IMR-90 (cell line): ENCODE measurements at regions not wholly inside any gene's neighbourhood (a gene's known extent, or its start where the extent isn't known, plus 50 kb on each side); places are given as distances from the start of the nearest gene placed in this dataset.
"Not testable (repeated sequence)": the region's sequence is repeated elsewhere in the genome, so short reads cannot be mapped to it uniquely, and the experiment has no call there.

Experiments used
- ATAC-seq: fragments of 200-7000 bp; cut with Tn5 transposase; 2 replicates; pipeline ENCODE4 v1.9.1; 2020; ENCODE audit warnings: low read depth, mild to moderate bottlenecking, moderate library complexity
- BruUV-seq: library from RNA; stranded (reverse); fragments of 400-500 nt; replicated peaks from 2 replicates; lab custom pipeline; 2021; lab: Mats Ljungman, UMichigan
- CTCF ChIA-PET: fragments of 300-600 bp; formaldehyde crosslinking; extraction: SDS; loops from one replicate; lab custom pipeline; 2021; ENCODE audit warnings: antibody characterized with exemption; lab: Yijun Ruan, JAX
- POLR2A ChIA-PET: fragments of 300-600 bp; sonication (Branson Sonifier 250); formaldehyde crosslinking; loops from one replicate; lab custom pipeline; 2022; ENCODE audit warnings: antibody characterized with exemption; ENCODE audit not compliant: unreplicated experiment; lab: Charles Lee
- DNase-seq: peaks from one replicate; pipeline ENCODE4 v3.0.0; 2013
- H2AFZ ChIP-seq: replicated peaks from 2 replicates; pipeline ENCODE3; 2013; ENCODE audit warnings: low read length, mild to moderate bottlenecking; ENCODE audit not compliant: poor library complexity
- H2AK5ac ChIP-seq: 2 replicates; pipeline ENCODE4 v1.6.1; 2013; ENCODE audit warnings: low read depth, low read length, inconsistent platforms
- H2AK9ac ChIP-seq: replicated peaks from 2 replicates; pipeline ENCODE3; 2013; ENCODE audit warnings: mild to moderate bottlenecking, low read depth, low read length, moderate library complexity; ENCODE audit not compliant: poor library complexity
- H2BK120ac ChIP-seq: 2 replicates; pipeline ENCODE4 v1.6.1; 2013; ENCODE audit warnings: low read depth, low read length, inconsistent platforms
- H2BK15ac ChIP-seq: 3 replicates; pipeline ENCODE4 v1.6.1; 2013; ENCODE audit warnings: low read depth, low read length, inconsistent platforms
- H2BK20ac ChIP-seq: 2 replicates; pipeline ENCODE4 v1.6.1; 2013; ENCODE audit warnings: low read depth, mild to moderate bottlenecking, inconsistent platforms, low read length, moderate library complexity
- H2BK5ac ChIP-seq: 2 replicates; pipeline ENCODE4 v1.6.1; 2013; ENCODE audit warnings: mild to moderate bottlenecking, low read depth, low read length, inconsistent platforms; ENCODE audit not compliant: poor library complexity, severe bottlenecking
- H3K14ac ChIP-seq: replicated peaks from 2 replicates; pipeline ENCODE4 v1.6.1; 2013; ENCODE audit warnings: low read depth, low read length, inconsistent platforms
- H3K18ac ChIP-seq: 2 replicates; pipeline ENCODE4 v1.6.1; 2013; ENCODE audit warnings: low read depth, low read length, control low read depth
- H3K23ac ChIP-seq: 2 replicates; pipeline ENCODE4 v1.6.1; 2013; ENCODE audit warnings: low read depth, low read length, inconsistent platforms
- H3K27ac ChIP-seq: 2 replicates; pipeline ENCODE4 v1.5.1; 2013; ENCODE audit warnings: mild to moderate bottlenecking, control low read depth, low read length; ENCODE audit not compliant: insufficient read depth
- H3K27me3 ChIP-seq: 2 replicates; pipeline ENCODE4 v1.6.1; 2013; ENCODE audit warnings: low read length; ENCODE audit not compliant: control insufficient read depth, insufficient read depth
- H3K36me3 ChIP-seq: 2 replicates; pipeline ENCODE4 v1.6.1; 2013; ENCODE audit warnings: low read length, mixed read lengths; ENCODE audit not compliant: control insufficient read depth, insufficient read depth
- H3K4ac ChIP-seq: 2 replicates; pipeline ENCODE4 v1.6.1; 2013; ENCODE audit warnings: low read depth, low read length, inconsistent platforms
- H3K4me1 ChIP-seq: 2 replicates; pipeline ENCODE4 v1.6.1; 2013; ENCODE audit warnings: low read length, mixed read lengths; ENCODE audit not compliant: control insufficient read depth, insufficient read depth
- H3K4me2 ChIP-seq: 2 replicates; pipeline ENCODE4 v1.6.1; 2013; ENCODE audit warnings: low read depth, mild to moderate bottlenecking, control low read depth, low read length, moderate library complexity
- H3K4me3 ChIP-seq: 2 replicates; pipeline ENCODE4 v1.5.1; 2013; ENCODE audit warnings: low read depth, mild to moderate bottlenecking, control low read depth, low read length, moderate library complexity; ENCODE audit not compliant: insufficient read depth
- H3K56ac ChIP-seq: 2 replicates; pipeline ENCODE4 v1.6.1; 2013; ENCODE audit warnings: low read length, inconsistent platforms; ENCODE audit not compliant: insufficient read depth; ENCODE audit errors: extremely low read depth
- H3K79me1 ChIP-seq, 2 experiments: 2 replicates each; pipeline ENCODE4 v1.6.1; 2013; ENCODE audit warnings: low read length in 2 of 2, inconsistent platforms in 1 of 2, low read depth in 1 of 2
- H3K9ac ChIP-seq: 2 replicates; pipeline ENCODE4 v1.6.1; 2013; ENCODE audit warnings: low read depth, low read length, control low read depth
- H3K9me1 ChIP-seq: 2 replicates; pipeline ENCODE4 v1.6.1; 2013; ENCODE audit warnings: low read length, inconsistent platforms; ENCODE audit not compliant: insufficient read depth
- H3K9me3 ChIP-seq: 2 replicates; pipeline ENCODE4 v1.6.1; 2013; ENCODE audit warnings: low read length; ENCODE audit not compliant: control insufficient read depth, insufficient read depth
- H4K20me1 ChIP-seq: 2 replicates; pipeline ENCODE4 v1.6.1; 2013; ENCODE audit warnings: low read length, inconsistent platforms; ENCODE audit not compliant: insufficient read depth
- H4K5ac ChIP-seq: 2 replicates; pipeline ENCODE4 v1.6.1; 2013; ENCODE audit warnings: mild to moderate bottlenecking, low read depth, low read length, control low read depth
- H4K8ac ChIP-seq, 2 experiments: 2 replicates each; pipeline ENCODE4 v1.6.1; 2013; ENCODE audit warnings: low read depth in 2 of 2, low read length in 2 of 2, control low read depth in 1 of 2, inconsistent platforms in 1 of 2
- H4K91ac ChIP-seq: 2 replicates; pipeline ENCODE4 v1.6.1; 2013; ENCODE audit warnings: low read depth, low read length, inconsistent platforms; ENCODE audit not compliant: insufficient read depth
- WGBS, 2 experiments: methylation state at CpG; one replicate each; pipeline versions ENCODE4 v1.1.5 to v1.1.7; 2013; ENCODE audit warnings: missing lambda C conversion rate in 2 of 2; ENCODE audit not compliant: insufficient read length in 1 of 2; ENCODE audit errors: extremely low coverage in 2 of 2; 5-methylcytosine and 5-hydroxymethylcytosine counted together
- dilution Hi-C: fragments of 300-500 bp; cut with HindIII; formaldehyde crosslinking; loops from one replicate; pipeline ENCODE4 v1.14.3; 2018; ENCODE audit warnings: low sequenced_read_pairs; ENCODE audit not compliant: unreplicated experiment
- in situ Hi-C: fragments of 300-500 bp; cut with MboI; formaldehyde crosslinking; loops from 3 replicates; pipeline ENCODE4 v1.14.3; 2019; ENCODE audit warnings: low sequenced_read_pairs, inconsistent platforms, mixed read lengths
- intact Hi-C: fragments of 100-400 bp; cut with micrococcal nuclease; formaldehyde crosslinking; loops from 2 replicates; pipeline ENCODE4 v1.10.0; 2022

DNA sequence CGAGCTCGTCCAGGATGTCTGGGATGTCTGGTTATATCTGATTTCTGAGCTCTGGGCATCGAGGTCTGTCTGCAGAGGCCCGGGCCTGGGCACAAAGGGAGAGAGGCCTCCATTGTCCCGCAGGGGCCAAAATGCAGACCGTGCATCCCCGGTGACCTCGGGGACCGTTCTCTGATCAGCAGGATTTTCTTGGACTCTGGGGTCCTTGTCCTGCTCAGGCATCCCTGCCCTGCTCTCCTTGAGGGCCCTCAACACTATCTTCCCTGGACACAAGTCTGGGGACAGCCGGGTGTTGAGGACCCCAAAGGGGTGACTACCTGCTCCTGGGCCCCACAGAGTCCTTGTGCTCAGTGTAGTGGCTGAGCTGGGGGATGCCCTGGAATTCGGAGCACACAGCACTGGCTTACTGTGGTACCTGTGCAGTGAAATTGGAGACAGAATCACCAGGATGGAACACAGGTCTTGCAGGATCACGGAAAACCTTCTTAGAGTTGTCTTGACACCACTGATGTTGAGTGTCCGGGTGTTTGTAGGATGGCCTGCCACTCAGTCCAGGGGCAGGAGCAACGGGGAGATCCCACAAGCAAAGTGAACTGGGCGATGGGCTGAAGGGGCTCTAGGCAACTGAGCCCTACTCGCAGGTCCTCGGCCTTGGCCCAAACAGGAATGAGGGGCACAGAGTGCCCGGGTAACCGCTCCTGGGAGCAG lies 1369.2 kb downstream of the CDH12 start:
- H4K5ac ChIP-seq, H3K9ac ChIP-seq, H2BK120ac ChIP-seq, H3K79me1 ChIP-seq, H2BK15ac ChIP-seq, POLR2A ChIA-PET, H3K4me3 ChIP-seq, H2BK20ac ChIP-seq, H3K9me1 ChIP-seq, dilution Hi-C loops, H3K14ac ChIP-seq, BruUV-seq, H3K4me1 ChIP-seq, H2AK5ac ChIP-seq, CTCF ChIA-PET, H3K56ac ChIP-seq, H2BK5ac ChIP-seq, H3K9me3 ChIP-seq, ATAC-seq, H2AK9ac ChIP-seq, H3K23ac ChIP-seq, H4K91ac ChIP-seq, H3K18ac ChIP-seq, H4K8ac ChIP-seq, H2AFZ ChIP-seq, in situ Hi-C loops, H3K4me2 ChIP-seq, H4K20me1 ChIP-seq, DNase-seq, H3K36me3 ChIP-seq, H3K27ac ChIP-seq, H3K27me3 ChIP-seq, H3K4ac ChIP-seq, intact Hi-C loops: not testable (repeated sequence)
- WGBS, 2 experiments: 100% methylated on average over 6 of the region's 19 CpGs; no CpG with 5 or more reads in 1 of the 2 experiments

GRCh38 chr5:21482983-21483650 lies 1370.0 kb downstream of the CDH12 start:
- H3K56ac ChIP-seq, H2AK5ac ChIP-seq, ATAC-seq, H4K5ac ChIP-seq, H3K4ac ChIP-seq, H3K27ac ChIP-seq, H4K8ac ChIP-seq, H3K9ac ChIP-seq, DNase-seq, H3K4me3 ChIP-seq, H2BK20ac ChIP-seq, H2BK15ac ChIP-seq, H4K91ac ChIP-seq, H4K20me1 ChIP-seq, H3K18ac ChIP-seq, H3K4me2 ChIP-seq, dilution Hi-C loops, H2BK5ac ChIP-seq, H3K14ac ChIP-seq, H2BK120ac ChIP-seq, H3K4me1 ChIP-seq, BruUV-seq, H3K27me3 ChIP-seq, H3K9me1 ChIP-seq, CTCF ChIA-PET, H2AFZ ChIP-seq, H2AK9ac ChIP-seq, POLR2A ChIA-PET, H3K36me3 ChIP-seq, H3K23ac ChIP-seq, H3K79me1 ChIP-seq, intact Hi-C loops, H3K9me3 ChIP-seq, in situ Hi-C loops: not testable (repeated sequence)
- WGBS, 2 experiments: no CpG with 5 or more reads among the region's 22 CpGs
